DMS 273 (cell line): ENCODE measurements at regions not wholly inside any gene's neighbourhood (a gene's known extent, or its start where the extent isn't known, plus 50 kb on each side); places are given as distances from the start of the nearest gene placed in this dataset.
"Not testable (repeated sequence)": the region's sequence is repeated elsewhere in the genome, so short reads cannot be mapped to it uniquely, and the experiment has no call there.

Experiments
- DNase-seq: peaks from one replicate; lab custom pipeline; 2025; ENCODE audit not compliant: unreplicated experiment; lab: John Stamatoyannopoulos, UW

DNA sequence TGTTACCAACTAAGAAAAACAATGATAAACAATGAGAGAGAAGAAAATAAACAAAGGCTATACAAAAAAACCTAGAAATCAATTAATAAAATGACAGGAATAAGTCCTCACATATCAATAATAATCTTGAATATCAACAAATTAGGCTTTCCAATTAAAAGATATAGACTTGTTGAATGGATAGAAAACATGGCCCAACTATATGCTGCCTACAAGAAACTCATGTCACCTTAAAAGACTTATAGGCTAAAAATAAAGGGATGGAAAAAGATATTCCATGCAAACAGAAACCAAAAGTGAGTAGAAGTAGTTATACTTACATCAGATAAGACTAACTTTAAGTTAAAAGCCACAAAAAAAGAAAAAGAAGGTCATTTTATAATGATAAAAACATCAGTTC is 183.9 kb downstream of the MYRFL start:
- no peak for DNase-seq

DNA sequence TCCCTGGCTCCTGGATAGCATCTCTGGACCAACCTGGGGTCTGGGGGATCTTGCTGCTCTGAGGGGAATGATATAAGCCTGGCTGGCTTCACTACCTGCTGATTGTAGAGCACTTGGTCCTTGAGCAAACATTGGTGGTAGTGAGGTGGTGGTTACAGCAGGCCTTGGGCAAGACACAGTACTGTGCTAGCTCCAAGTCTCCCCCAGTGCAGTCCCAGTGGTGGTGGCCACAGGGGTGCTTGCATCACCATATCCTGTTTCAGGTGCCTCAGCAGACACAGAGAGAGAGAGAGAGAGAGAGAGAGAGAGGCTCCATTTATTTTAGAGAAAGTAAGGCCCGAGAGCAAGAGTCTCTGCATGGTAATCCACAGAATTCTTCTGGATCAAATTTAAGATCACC is 186.3 kb downstream of the MYRFL start:
- no peak for DNase-seq

DNA sequence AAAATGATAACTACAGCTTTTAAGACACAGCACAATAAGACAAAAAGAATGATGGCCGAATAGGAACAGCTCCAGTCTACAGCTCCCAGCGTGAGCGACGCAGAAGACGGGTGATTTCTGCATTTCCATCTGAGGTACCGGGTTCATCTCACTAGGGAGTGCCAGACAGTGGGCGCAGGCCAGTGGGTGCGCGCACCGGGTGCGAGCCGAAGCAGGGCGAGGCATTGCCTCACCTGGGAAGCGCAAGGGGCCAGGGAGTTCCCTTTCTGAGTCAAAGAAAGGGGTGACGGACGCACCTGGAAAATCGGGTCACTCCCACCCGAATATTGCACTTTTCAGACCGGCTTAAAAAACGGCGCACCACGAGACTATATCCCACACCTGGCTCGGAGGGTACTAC is 188.0 kb downstream of the MYRFL start:
- not testable (repeated sequence) for DNase-seq

DNA sequence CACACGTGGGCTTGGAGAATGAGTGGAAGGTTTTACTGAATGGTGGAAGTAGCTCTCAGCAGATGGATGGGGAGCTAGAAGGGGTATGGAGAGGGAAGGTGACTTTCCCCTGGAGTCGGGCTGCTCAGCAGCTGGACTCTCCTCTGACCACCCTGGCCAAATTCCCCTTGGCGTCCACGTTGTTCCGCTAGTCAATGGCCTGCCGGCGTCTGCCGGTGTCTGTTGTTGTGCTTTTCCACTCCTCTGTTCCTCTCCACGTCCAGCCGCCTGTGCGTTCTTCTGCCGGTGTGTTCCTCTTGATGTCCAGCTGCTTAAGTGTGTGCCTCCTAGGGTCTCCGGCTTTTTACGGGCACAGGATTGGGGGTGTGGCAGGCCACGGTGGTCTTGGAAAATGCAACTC is 203.5 kb downstream of the MYRFL start:
- DNase-seq: no peak

DNA sequence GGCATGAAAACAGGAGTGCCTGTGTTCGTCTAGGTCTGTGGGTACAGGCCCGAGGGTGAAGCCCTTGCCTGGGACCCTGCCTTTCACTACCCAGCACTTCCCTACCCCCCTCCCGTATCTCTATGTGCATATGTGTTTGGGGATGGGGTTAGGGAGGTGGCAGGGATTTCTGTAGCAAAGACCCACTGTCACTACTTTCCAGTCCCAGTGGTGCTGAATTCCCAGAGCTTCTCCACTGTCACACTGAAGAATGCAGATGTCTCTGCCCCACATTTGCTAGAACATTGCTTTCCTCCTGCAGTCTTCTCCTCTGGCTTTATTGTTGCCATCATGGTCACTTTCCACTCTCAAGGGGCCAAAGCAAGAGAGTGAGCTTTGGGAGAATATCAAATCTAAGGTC is 203.9 kb downstream of the MYRFL start:
- peak; percentile 2 for DNase-seq

DNA sequence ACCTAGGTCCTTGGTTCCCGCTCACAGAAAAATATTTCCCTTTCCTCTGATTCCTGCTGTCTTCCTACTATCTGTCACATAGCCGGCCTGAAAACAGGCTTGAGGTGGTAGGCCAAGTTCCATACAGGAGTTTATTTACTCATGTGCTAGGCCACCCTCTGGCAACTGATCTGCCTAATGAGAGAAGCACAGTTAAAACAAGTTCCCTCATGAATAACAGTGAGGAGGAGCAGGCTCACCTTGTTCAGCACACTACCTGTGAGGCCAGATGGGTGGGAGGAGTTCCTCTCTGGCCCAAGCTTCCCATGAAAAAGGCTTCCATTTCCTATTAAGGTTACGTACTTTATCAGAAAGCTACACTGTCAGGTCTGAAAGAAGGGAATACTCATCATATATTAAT is 206.0 kb downstream of the MYRFL start:
- peak; percentile 7 for DNase-seq

DNA sequence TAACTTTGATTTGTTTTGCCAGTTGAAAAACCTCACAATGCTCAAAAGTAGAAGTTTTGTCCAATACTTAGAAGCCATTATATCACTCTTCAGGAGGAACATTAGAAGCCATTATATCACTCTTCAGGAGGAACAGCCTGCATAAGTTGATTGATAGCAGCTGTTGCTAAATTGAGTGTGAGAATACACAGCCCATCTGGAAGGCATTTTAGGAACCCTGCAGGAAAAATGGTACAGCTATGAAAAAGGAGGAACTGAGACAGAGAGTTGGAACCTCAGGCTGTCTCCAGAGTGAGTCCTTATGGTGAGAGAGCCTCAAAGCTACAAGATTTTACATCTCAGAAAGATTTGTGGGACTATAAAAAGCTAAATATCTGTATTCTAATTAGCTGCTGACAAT is 207.0 kb downstream of the MYRFL start:
- DNase-seq: peak; percentile 68

DNA sequence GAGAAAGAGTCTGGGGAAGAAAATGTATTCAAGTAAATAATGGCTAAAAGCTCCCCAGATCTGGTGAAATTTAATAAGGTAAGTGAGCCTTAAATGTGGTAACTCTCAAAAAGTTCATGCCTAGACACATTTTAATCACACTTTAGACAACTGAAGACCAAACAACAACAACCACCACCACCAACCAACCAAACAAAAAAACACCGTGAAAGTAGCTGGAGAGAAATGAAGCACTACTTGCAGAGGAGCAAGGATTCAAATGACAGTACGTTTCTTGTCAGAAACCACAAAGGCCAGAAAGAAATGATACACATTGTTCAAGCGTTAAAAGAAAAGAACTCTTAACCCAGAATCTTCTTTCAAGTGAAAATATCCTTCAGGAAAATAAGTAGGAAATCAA is 208.3 kb downstream of the MYRFL start:
- DNase-seq: no peak

DNA sequence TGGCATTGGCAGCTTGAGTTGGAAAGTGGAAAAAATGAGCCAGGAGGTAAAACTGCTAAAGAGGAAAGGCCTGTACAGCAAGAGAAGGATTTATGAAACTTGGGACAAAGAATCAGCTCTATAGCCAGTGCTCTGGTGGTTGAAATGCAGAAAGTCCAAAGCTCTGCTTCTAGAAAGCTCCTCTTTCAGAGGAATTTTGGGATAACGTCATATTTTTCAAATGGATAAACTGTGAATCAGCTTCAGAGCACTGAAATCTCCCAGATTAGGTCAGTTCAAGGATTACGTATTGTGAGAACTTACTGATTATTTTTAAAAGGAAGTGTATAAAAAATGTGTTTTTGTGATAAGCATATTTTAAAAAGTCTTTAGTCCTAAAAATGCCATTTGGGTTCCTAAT is 203.1 kb upstream of the CNOT2 start:
- no peak for DNase-seq

DNA sequence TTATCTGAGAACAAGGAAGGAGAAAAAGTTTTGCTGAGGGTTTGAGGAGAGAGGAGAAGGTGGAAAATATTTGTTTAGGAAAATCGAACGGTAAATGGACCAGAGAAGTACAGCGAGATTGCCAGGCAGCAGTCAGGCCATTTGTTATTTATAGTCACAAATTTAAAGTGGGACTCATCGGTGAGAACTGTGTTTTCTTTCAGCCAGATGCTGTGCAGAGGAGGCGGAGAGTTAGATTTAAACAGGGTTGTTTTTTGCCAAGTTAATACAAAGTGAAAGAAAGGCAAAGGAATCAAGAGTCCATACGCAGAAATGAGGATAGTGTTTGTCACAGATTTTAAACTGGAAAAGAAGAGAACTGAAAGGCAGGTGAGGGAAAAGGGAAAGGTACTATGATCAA is 200.6 kb upstream of the CNOT2 start:
- no peak for DNase-seq

DNA sequence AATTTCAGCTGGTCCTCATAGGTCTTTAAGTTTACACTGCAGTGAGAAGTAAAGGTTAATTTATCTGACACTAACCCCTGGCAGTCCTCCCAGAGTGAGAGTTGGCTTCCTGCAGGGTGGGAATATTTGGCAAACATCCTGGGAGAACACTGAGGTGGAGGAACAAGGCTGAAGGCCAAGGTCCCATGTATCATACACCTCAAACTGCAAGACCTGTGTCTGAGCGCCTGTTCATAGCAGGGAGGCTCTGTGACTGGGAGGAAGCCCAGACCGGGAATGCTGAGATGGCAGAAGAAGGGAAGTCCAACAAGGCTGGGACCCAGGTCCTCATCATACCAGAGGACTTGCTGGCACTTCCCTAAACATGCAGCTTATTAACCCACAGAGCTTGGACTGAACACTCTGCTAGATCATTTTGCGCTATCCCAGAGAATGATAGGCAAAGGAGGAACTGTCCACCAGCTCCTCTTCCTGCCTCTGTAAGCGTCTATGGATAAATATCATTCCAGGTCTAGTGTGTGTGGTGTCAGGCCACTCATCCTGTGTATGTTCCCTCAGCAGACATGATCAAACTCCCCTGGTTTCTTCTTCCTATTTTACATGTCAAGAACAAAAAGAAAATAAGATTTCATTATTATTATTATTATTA is 199.6 kb upstream of the CNOT2 start:
- DNase-seq: peak; percentile 7

DNA sequence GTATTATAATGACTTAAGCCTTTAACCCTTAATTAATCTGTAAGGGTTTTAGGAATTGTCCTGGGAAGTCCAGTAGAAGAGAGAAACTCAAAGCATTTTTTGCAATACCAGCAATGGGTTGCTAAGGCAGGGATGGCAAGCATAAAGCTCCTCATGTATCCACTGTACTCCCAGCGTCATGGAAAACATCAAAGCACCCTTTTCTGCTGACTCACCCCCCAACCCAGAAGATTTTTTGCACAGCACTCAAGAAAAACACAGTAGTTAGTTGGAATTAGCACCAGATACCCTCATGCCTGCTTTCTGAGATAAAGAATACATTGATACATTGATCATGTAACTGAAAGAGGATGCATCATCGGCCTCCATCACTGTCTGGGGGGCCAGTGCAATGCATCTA is 199.1 kb upstream of the CNOT2 start:
- DNase-seq: no peak

DNA sequence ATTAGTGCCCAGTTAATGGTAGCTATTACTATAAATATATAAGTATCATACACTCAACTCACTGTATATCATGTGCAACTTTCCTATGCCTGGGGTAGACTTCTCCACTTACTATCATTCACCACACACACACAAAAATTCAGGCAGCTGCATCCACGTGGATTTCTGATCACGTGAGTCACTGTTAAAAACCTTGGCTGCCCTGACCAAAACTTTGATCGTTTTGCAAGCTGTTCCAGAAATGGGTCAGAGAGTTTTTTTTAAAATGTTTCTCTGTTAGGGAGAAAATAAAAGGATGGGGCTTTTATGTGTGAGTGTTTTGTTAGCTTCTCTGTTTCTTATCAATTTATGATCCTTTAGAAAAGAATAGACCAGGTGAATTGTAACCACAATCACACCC is 198.2 kb upstream of the CNOT2 start:
- no peak for DNase-seq

DNA sequence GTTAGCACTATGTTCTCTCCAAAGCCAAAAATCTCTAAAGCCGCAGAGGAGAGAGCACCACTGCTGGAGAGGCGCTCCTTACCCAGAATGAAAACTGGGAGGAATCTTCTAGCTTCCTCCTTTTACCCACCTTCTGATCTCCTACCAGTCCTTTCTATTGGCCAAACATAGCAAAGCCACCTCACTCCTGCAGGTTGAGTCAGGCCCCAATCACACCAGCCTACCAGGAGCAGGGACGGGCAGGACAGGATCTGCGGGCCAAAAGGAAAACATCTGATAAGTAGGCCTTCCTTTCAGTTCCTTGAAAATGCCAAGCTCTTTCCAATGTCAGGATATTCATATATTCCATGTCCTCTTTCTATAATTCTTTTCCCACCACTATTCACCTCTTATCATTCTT is 197.7 kb upstream of the CNOT2 start:
- no peak for DNase-seq

DNA sequence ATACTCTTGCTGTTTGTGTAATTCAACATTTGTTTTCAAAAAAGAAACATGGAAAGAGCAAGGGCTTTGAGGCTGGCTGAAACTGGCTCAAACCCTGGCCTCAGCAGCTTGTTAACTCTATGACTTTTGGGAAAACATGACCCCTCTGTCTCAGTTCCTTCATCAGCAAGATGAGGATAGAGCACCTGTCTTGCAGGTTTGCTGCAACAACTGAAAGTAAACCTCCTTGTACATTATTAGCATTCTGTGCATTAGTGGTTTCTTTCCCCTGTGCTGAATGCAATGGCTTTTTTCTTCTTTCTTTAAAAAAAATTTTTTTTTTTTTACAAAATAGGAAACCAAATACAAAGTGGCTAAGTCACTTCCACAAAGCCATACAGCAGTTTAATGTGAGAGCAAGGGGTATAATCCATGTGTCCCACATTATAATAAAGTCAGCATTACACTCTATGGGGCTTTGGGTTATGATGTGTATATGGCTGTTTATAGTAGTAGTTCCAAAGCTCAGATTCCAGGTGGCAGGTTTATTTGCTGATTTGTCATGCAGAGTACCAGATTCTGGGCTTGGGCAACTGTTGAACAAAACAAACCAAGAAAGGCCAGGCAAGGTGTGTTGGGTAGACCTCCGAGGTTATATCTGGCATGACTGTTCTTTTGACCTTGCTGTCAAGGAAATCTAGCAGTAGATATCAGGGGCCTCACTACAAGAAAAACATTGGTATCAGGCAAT is 194.5 kb upstream of the CNOT2 start:
- no peak for DNase-seq

DNA sequence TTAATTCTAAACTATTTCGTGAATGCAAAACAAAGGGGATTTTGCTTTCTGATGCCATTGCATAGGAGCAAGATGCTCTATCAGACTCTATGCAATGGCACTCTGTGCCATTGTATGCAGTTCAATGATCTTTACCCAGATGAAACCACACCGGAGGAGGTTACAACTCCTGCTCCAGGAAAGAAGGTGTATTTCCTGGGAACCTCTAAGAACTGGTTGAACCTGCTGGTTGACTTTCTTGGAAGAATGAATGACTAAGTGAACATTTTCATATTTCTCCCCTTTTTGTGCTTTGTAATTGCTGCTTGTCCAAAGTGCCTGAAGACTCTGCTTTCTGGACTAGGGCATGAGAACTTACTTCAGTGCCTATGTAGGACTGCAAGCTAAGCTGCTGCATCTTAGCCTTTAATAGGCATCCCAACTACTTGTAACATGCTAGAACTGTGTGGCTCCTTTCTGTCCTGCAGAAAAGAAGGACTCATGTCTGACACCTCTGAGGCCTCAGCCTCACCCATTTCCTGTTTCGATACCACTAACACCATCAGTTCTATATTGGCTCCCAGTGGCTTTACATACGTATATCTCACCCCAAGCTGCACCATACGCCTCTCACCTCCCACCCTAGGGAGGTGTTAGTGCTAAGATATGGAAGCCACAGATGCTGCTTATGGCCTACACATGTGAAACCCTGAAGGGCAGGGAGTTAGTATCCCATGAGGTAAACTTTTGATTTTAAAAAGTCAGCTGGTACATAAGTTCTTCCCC is 193.5 kb upstream of the CNOT2 start:
- no peak for DNase-seq

DNA sequence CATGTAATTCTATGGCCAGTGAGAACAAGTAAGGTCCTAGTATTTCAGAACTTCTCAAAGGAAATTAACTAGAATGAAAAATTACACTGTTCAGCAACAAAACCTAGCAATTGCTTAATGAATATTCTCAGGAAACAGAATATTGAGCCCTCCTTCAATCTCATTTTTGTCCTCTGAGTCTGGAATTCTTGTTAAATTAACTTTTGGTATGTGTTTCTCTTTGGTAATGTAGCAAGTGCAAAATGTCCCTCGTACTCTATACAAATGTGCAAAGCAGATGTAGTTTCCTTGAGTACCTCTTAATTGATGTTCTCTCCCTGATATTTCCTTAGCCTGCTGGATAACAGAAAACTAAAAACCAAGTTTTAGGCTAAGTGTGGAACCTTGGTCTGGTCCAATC is 190.8 kb upstream of the CNOT2 start:
- DNase-seq: no peak

DNA sequence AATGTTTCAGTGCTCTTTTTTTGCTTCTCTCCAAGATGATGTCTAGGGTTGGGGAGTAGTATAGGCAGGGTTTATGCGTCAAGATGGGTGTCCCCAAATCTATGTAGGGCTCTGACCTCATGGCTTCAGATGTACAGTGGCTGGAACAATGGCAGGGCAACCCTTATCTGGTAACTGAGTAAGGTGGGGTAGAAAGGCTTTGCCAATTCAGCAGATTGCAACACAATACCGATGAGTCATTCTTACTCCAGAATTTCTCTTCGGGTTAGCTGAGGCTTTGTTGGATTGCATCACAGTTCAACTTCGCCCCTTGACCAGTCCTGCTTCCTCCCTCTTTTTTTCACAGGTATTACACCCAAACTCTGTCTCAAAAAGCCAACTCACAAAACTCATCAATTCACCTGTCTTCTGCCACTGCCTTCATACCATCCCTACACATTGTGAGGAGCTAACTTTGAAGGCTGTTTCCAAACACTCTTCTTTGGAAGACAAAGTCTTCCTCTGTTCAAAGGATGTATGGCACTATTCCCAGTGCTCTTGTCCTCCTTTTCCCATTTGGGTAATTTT is 190.2 kb upstream of the CNOT2 start:
- peak; percentile 0 for DNase-seq

DNA sequence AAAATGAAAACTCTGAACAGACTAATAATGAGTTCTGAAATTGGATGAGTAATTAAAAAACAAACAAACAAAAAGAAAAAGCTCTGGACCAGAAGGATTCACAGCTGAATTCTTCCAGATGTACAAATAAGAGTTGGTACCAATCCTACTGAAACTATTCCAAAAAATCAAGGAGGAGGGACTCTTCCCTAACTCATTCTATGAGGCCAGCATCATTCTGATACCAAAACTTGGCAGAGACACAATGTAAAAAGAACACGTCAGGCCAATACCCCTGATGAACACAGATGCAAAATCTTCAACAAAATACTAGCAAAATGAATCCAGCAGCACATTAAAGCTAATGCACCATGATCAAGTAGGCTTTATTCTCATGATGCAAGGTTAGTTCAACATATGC is 183.9 kb upstream of the CNOT2 start:
- DNase-seq: no peak

DNA sequence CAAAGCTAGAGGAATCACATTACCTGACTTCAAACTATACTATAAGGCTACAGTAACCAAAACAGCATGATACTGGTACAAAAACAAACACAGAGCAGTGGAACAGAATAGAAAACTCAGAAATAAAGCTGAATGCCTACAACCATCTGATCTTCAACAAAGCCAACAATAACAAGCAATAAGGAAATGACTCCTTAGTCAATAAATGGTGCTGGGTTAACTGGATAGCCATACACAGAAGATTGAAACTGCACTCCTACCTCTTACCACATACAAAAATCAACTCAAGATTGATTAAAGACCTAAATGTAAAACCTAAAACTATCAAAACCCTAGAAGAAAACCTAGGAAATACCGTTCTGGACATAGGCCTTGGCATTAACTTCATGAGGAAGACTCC is 182.6 kb upstream of the CNOT2 start:
- no peak for DNase-seq

DNA sequence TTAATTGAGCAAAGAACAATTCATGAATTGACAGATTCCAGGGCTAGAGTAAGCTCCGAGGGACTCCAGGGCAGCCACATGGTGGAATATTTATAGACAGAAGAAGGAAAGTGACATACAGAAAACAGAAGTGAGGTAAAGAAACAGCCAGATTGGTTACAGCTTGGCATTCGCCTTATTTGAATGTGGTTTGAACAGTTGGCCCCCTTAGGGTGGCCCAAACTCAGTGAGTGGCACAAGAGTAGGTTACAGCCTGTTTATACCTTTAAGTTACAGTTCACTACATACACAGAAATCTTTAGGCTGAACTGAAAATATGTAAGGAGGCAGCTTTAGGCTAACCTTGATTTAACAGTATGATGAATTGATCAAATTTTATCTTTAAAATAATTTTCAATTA is 174.5 kb upstream of the CNOT2 start:
- peak; percentile 1 for DNase-seq
